Right kidney (tissue), 1 donor: ENCODE measurements at regions not wholly inside any gene's neighbourhood (a gene's known extent, or its start where the extent isn't known, plus 50 kb on each side); places are given as distances from the start of the nearest gene placed in this dataset.
"Not testable (repeated sequence)": the region's sequence is repeated elsewhere in the genome, so short reads cannot be mapped to it uniquely, and the experiment has no call there.

Experiments
- DNase-seq: peaks from one replicate; pipeline ENCODE4 v3.0.0-alpha.2; 2016

GRCh38 chr4:125594056-125594602 lies 279.4 kb downstream of the FAT4 start:
- DNase-seq, result no peak

- DNase-seq, result not testable (repeated sequence)
Measured at GRCh38 chr4:125605926-125606325, 291.2 kb downstream of the FAT4 start.

- DNase-seq, result no peak
Measured at GRCh38 chr4:125620066-125620860, 305.5 kb downstream of the FAT4 start.

- DNase-seq, result no peak
Measured at GRCh38 chr4:125624951-125625350, 310.2 kb downstream of the FAT4 start.

GRCh38 chr4:125626946-125627345 lies 312.2 kb downstream of the FAT4 start:
- DNase-seq, result no peak

- DNase-seq, result no peak
Measured at GRCh38 chr4:125639182-125639621, 324.4 kb downstream of the FAT4 start.

GRCh38 chr4:125641611-125642010 lies 326.9 kb downstream of the FAT4 start:
- DNase-seq, result no peak

GRCh38 chr4:125642645-125643044 lies 327.9 kb downstream of the FAT4 start:
- DNase-seq, result no peak

GRCh38 chr4:125649452-125649851 lies 334.7 kb downstream of the FAT4 start:
- no peak for DNase-seq

- no peak for DNase-seq
Measured at GRCh38 chr4:125650557-125650956, 335.8 kb downstream of the FAT4 start.

- not testable (repeated sequence) for DNase-seq
Measured at GRCh38 chr4:125651707-125652357, 337.1 kb downstream of the FAT4 start.

- DNase-seq, result no peak
Measured at GRCh38 chr4:125658773-125659172, 344.0 kb downstream of the FAT4 start.

- DNase-seq, result no peak
Measured at GRCh38 chr4:125663896-125664767, 349.4 kb downstream of the FAT4 start.

- DNase-seq, result no peak
Measured at GRCh38 chr4:125666635-125667034, 351.9 kb downstream of the FAT4 start.

- DNase-seq, result no peak
Measured at GRCh38 chr4:125676156-125676555, 361.4 kb downstream of the FAT4 start.

- no peak for DNase-seq
Measured at GRCh38 chr4:125676583-125676982, 361.8 kb downstream of the FAT4 start.

GRCh38 chr4:125677665-125678307 lies 363.0 kb downstream of the FAT4 start:
- DNase-seq, result no peak

- no peak for DNase-seq
Measured at GRCh38 chr4:125679989-125680388, 365.2 kb downstream of the FAT4 start.

GRCh38 chr4:125681240-125681639 lies 366.5 kb downstream of the FAT4 start:
- DNase-seq, result no peak

GRCh38 chr4:125682730-125683129 lies 368.0 kb downstream of the FAT4 start:
- DNase-seq, result no peak

- DNase-seq, result no peak
Measured at GRCh38 chr4:125688841-125689240, 374.1 kb downstream of the FAT4 start.

- DNase-seq, result no peak
Measured at GRCh38 chr4:125689805-125690204, 375.1 kb downstream of the FAT4 start.
